ENCODE measurements at regions not wholly inside any gene's neighbourhood (a gene's known extent, or its start where the extent isn't known, plus 50 kb on each side); places are given as distances from the start of the nearest gene placed in this dataset.

GRCh38 chr3:194273743-194274310, 77.3 kb downstream of the CPN2 start:
- H2BK12ac ChIP-seq (ENCODE audit: low read length) = no peak overlapping the region
- H3K79me2 ChIP-seq (ENCODE audit: control insufficient read depth, insufficient read depth, low read length, poor library complexity) = no peaks in the 10 kb centered on the region
- no peak overlapping the region for H2BK120ac ChIP-seq (ENCODE audit: insufficient read depth, low read length, poor library complexity)
- H3K27ac ChIP-seq (ENCODE audit: low read depth, low read length) = no peak overlapping the region
- H3K9ac ChIP-seq (ENCODE audit: low read length) = no peak overlapping the region
- WGBS (ENCODE audit: extremely low coverage, insufficient coverage, insufficient read length) = no CpG with 5 or more reads among the region's 7 CpGs
- no peaks in the 10 kb centered on the region for H3K36me3 ChIP-seq (ENCODE audit: control insufficient read depth in 1 of 2, insufficient read depth in 2 of 2, low read length in 2 of 2)
- no peak overlapping the region for H2AFZ ChIP-seq (ENCODE audit: insufficient read depth, low read length, poor library complexity)
- no peaks in the 10 kb centered on the region for H3K9me3 ChIP-seq (ENCODE audit: insufficient read depth, low read depth, low read length)
- H3K18ac ChIP-seq (ENCODE audit: low read length) = no peak overlapping the region
- H4K12ac ChIP-seq (ENCODE audit: low read depth, low read length) = no peak overlapping the region
- no peak overlapping the region for H4K8ac ChIP-seq (ENCODE audit: low read depth, low read length)
- H3K23ac ChIP-seq (ENCODE audit: low read length) = no peak overlapping the region
- no peaks in the 10 kb centered on the region for H3K27me3 ChIP-seq (ENCODE audit: insufficient read depth, low read length)
- H3K14ac ChIP-seq (ENCODE audit: low read length) = no peak overlapping the region
- no peak overlapping the region for H4K91ac ChIP-seq (ENCODE audit: low read depth, low read length)
- H3K4me3 ChIP-seq (ENCODE audit: low read depth, low read length) = no peak overlapping the region
- H3K79me1 ChIP-seq (ENCODE audit: low read length) = peaks cover 18% of the 10 kb centered on the region
- no peak overlapping the region for H2BK5ac ChIP-seq (ENCODE audit: low read depth, low read length, poor library complexity)
- H3K4me1 ChIP-seq (ENCODE audit: control insufficient read depth in 1 of 2, insufficient read depth in 2 of 2, low read length in 2 of 2) = peaks cover 24 to 31% of the 10 kb centered on the region in 2 experiments
- H2AK5ac ChIP-seq (ENCODE audit: low read length) = no peak overlapping the region
- DNase-seq = no peak
- no peak overlapping the region for H3K4ac ChIP-seq (ENCODE audit: low read depth, low read length)
- no peak overlapping the region for H3K4me2 ChIP-seq (ENCODE audit: low read length)

DNA sequence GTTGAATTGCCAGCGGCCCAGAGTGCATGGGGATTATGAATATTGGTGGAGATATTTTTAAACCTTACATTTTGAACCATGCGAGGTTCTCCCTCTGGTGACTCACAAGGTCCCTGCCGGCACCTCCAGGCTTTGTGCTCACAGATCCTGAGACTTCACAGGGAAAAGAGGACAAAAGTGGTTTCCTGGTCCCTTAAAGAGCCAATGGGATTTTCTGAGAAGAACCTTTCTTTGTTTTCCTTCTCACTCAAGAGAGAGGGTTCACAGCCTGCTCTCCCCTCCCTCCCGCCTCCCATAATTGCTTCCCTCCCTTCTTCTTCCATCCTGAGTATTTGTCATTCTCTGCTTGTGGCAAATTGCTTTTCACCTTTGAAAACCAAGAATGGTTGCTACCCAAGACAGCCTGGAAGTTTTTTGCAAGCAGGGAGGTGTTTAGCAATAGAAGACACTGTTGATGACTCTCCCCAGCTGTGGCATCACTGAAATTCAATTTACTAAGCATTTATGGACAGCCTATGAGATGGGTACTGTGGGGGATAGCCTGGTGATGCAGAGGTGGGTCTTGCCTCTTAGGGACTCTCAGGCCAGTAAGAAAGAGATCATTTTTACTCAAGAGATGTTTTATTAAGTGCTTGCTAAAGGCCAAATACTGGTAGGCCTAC, 76.6 kb downstream of the CPN2 start:
- Histone ChIP-seq H3K23ac (ENCODE audit: low read length) (no peak overlapping the region), H2AK5ac (ENCODE audit: low read length) (no peak overlapping the region), H4K91ac (ENCODE audit: low read depth, low read length) (no peak overlapping the region), H2BK120ac (ENCODE audit: insufficient read depth, low read length, poor library complexity) (no peak overlapping the region), H3K4ac (ENCODE audit: low read depth, low read length) (no peak overlapping the region), H2BK5ac (ENCODE audit: low read depth, low read length, poor library complexity) (no peak overlapping the region), H2AFZ (ENCODE audit: insufficient read depth, low read length, poor library complexity) (no peak overlapping the region), H3K27ac (ENCODE audit: low read depth, low read length) (no peak overlapping the region), H3K4me1 (ENCODE audit: control insufficient read depth in 1 of 2, insufficient read depth in 2 of 2, low read length in 2 of 2) (peaks cover 22 to 29% of the 10 kb centered on the region in 2 experiments), H3K18ac (ENCODE audit: low read length) (no peak overlapping the region), H3K4me3 (ENCODE audit: low read depth, low read length) (no peak overlapping the region), H3K79me1 (ENCODE audit: low read length) (peaks cover 18% of the 10 kb centered on the region), H3K9ac (ENCODE audit: low read length) (no peak overlapping the region), H4K8ac (ENCODE audit: low read depth, low read length) (no peak overlapping the region), H4K12ac (ENCODE audit: low read depth, low read length) (no peak overlapping the region), H3K9me3 (ENCODE audit: insufficient read depth, low read depth, low read length) (no peaks in the 10 kb centered on the region), H3K14ac (ENCODE audit: low read length) (no peak overlapping the region), H2BK12ac (ENCODE audit: low read length) (no peak overlapping the region), H3K36me3 (ENCODE audit: control insufficient read depth in 1 of 2, insufficient read depth in 2 of 2, low read length in 2 of 2) (no peaks in the 10 kb centered on the region), H3K79me2 (ENCODE audit: control insufficient read depth, insufficient read depth, low read length, poor library complexity) (no peaks in the 10 kb centered on the region), H3K27me3 (ENCODE audit: insufficient read depth, low read length) (no peaks in the 10 kb centered on the region), H3K4me2 (ENCODE audit: low read length) (no peak overlapping the region)
- WGBS (ENCODE audit: extremely low coverage, insufficient coverage, insufficient read length) = no CpG with 5 or more reads among the region's 4 CpGs
- peak in 1 of 2 donors; percentile 13 for DNase-seq

GRCh38 chr3:194275291-194275690, 75.8 kb downstream of the CPN2 start:
- H4K8ac ChIP-seq (ENCODE audit: low read depth, low read length) = no peak overlapping the region
- no peaks in the 10 kb centered on the region for H3K27me3 ChIP-seq (ENCODE audit: insufficient read depth, low read length)
- no peak overlapping the region for H3K27ac ChIP-seq (ENCODE audit: low read depth, low read length)
- H2AFZ ChIP-seq (ENCODE audit: insufficient read depth, low read length, poor library complexity) = no peak overlapping the region
- peaks cover 20 to 24% of the 10 kb centered on the region in 2 experiments for H3K4me1 ChIP-seq (ENCODE audit: control insufficient read depth in 1 of 2, insufficient read depth in 2 of 2, low read length in 2 of 2)
- no peak overlapping the region for H3K18ac ChIP-seq (ENCODE audit: low read length)
- H2AK5ac ChIP-seq (ENCODE audit: low read length) = no peak overlapping the region
- H3K23ac ChIP-seq (ENCODE audit: low read length) = no peak overlapping the region
- peaks cover 18% of the 10 kb centered on the region for H3K79me1 ChIP-seq (ENCODE audit: low read length)
- H4K12ac ChIP-seq (ENCODE audit: low read depth, low read length) = no peak overlapping the region
- no peaks in the 10 kb centered on the region for H3K79me2 ChIP-seq (ENCODE audit: control insufficient read depth, insufficient read depth, low read length, poor library complexity)
- H2BK12ac ChIP-seq (ENCODE audit: low read length) = no peak overlapping the region
- no peak overlapping the region for H4K91ac ChIP-seq (ENCODE audit: low read depth, low read length)
- DNase-seq = peak in 1 of 2 donors; percentile 32
- no CpG with 5 or more reads among the region's 8 CpGs for WGBS (ENCODE audit: extremely low coverage, insufficient coverage, insufficient read length)
- H3K9me3 ChIP-seq (ENCODE audit: insufficient read depth, low read depth, low read length) = no peaks in the 10 kb centered on the region
- no peak overlapping the region for H3K14ac ChIP-seq (ENCODE audit: low read length)
- H2BK120ac ChIP-seq (ENCODE audit: insufficient read depth, low read length, poor library complexity) = no peak overlapping the region
- no peak overlapping the region for H2BK5ac ChIP-seq (ENCODE audit: low read depth, low read length, poor library complexity)
- no peak overlapping the region for H3K4ac ChIP-seq (ENCODE audit: low read depth, low read length)
- H3K36me3 ChIP-seq (ENCODE audit: control insufficient read depth in 1 of 2, insufficient read depth in 2 of 2, low read length in 2 of 2) = no peaks in the 10 kb centered on the region
- H3K9ac ChIP-seq (ENCODE audit: low read length) = no peak overlapping the region
- no peak overlapping the region for H3K4me3 ChIP-seq (ENCODE audit: low read depth, low read length)
- no peak overlapping the region for H3K4me2 ChIP-seq (ENCODE audit: low read length)

DNA sequence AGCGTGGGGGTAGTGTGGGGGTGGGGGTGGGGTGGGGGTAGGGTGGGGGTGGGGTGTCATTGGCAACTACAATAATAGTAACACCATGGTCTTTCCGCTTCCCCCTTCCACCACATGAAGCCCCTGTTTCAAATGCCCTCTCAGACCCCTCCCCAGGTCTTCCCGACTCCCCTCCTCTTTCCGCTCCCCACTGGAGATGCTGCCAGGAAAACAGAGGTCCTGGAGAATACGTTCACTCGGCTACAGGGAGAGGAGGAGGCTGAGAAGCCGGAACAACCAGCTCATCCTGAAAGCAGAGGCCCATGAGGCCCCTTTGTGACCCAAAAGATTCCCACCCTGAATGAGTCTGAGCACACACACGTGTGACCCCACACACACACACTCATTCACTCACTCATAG, 75.4 kb downstream of the CPN2 start:
- H3K36me3 ChIP-seq (ENCODE audit: control insufficient read depth in 1 of 2, insufficient read depth in 2 of 2, low read length in 2 of 2) = no peaks in the 10 kb centered on the region
- no peak overlapping the region for H2BK12ac ChIP-seq (ENCODE audit: low read length)
- H3K23ac ChIP-seq (ENCODE audit: low read length) = no peak overlapping the region
- no peak overlapping the region for H3K9ac ChIP-seq (ENCODE audit: low read length)
- WGBS (ENCODE audit: extremely low coverage, insufficient coverage, insufficient read length) = no CpG with 5 or more reads among the region's 8 CpGs
- no peak overlapping the region for H4K12ac ChIP-seq (ENCODE audit: low read depth, low read length)
- no peak overlapping the region for H4K91ac ChIP-seq (ENCODE audit: low read depth, low read length)
- H3K4me3 ChIP-seq (ENCODE audit: low read depth, low read length) = no peak overlapping the region
- H3K27ac ChIP-seq (ENCODE audit: low read depth, low read length) = no peak overlapping the region
- H2BK5ac ChIP-seq (ENCODE audit: low read depth, low read length, poor library complexity) = no peak overlapping the region
- no peak overlapping the region for H3K18ac ChIP-seq (ENCODE audit: low read length)
- no peak overlapping the region for H4K8ac ChIP-seq (ENCODE audit: low read depth, low read length)
- peaks cover 17% of the 10 kb centered on the region for H3K79me1 ChIP-seq (ENCODE audit: low read length)
- no peaks in the 10 kb centered on the region for H3K9me3 ChIP-seq (ENCODE audit: insufficient read depth, low read depth, low read length)
- H3K79me2 ChIP-seq (ENCODE audit: control insufficient read depth, insufficient read depth, low read length, poor library complexity) = no peaks in the 10 kb centered on the region
- no peak overlapping the region for H3K14ac ChIP-seq (ENCODE audit: low read length)
- H3K4me2 ChIP-seq (ENCODE audit: low read length) = no peak overlapping the region
- H2AFZ ChIP-seq (ENCODE audit: insufficient read depth, low read length, poor library complexity) = no peak overlapping the region
- no peak for DNase-seq
- peaks cover 17 to 20% of the 10 kb centered on the region in 2 experiments for H3K4me1 ChIP-seq (ENCODE audit: control insufficient read depth in 1 of 2, insufficient read depth in 2 of 2, low read length in 2 of 2)
- H2AK5ac ChIP-seq (ENCODE audit: low read length) = no peak overlapping the region
- no peaks in the 10 kb centered on the region for H3K27me3 ChIP-seq (ENCODE audit: insufficient read depth, low read length)
- H2BK120ac ChIP-seq (ENCODE audit: insufficient read depth, low read length, poor library complexity) = no peak overlapping the region
- no peak overlapping the region for H3K4ac ChIP-seq (ENCODE audit: low read depth, low read length)

Measured in trophoblast cell (in vitro differentiated cells and primary cell).